OCI-LY3 (cell line): ENCODE measurements at regions not wholly inside any gene's neighbourhood (a gene's known extent, or its start where the extent isn't known, plus 50 kb on each side); places are given as distances from the start of the nearest gene placed in this dataset.

ENCODE experiments used
- EZH2phosphoT487 ChIP-seq: fragments of 200-600 bp; shearing (Covaris generic); IDR thresholded peaks from 2 replicates; pipeline ENCODE4 v1.6.1; 2018; ENCODE audit warnings: antibody characterized with exemption, mixed run types, low read depth
- TF ChIP-seq, protein P1 (sequence below): fragments of 200-600, 300-600 bp; sonication (generic); IDR thresholded peaks from 2 replicates; pipeline ENCODE4 v1.5.1; 2014; ENCODE audit warnings: antibody characterized with exemption, low read length, low read depth

DNA sequence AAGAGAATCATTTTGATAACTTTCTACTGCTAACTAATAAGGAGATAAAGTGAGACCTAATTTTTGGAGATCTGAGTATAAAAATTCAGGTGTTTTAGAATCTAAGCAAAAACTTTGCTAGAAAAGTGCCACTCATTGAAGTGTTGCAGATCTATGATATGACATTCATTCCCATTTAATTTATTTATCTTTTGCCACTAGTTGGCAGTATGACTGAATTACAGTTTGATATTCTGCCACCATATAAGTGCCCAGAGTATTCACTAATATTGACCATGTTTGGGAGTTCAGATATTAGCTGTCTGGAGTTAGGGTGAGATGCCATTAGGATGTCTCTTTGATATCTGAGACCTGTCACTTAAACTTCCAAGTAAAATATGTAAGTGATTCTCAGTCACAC, 251.3 kb upstream of the GBE1 start:
- TF ChIP-seq, protein P1, sequence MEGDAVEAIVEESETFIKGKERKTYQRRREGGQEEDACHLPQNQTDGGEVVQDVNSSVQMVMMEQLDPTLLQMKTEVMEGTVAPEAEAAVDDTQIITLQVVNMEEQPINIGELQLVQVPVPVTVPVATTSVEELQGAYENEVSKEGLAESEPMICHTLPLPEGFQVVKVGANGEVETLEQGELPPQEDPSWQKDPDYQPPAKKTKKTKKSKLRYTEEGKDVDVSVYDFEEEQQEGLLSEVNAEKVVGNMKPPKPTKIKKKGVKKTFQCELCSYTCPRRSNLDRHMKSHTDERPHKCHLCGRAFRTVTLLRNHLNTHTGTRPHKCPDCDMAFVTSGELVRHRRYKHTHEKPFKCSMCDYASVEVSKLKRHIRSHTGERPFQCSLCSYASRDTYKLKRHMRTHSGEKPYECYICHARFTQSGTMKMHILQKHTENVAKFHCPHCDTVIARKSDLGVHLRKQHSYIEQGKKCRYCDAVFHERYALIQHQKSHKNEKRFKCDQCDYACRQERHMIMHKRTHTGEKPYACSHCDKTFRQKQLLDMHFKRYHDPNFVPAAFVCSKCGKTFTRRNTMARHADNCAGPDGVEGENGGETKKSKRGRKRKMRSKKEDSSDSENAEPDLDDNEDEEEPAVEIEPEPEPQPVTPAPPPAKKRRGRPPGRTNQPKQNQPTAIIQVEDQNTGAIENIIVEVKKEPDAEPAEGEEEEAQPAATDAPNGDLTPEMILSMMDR: peak; percentile 56
- TF ChIP-seq EZH2phosphoT487: no peak
